Activated CD4-positive, alpha-beta T cell treated with anti-CD3 and anti-CD28 coated beads for 24 hours (primary cell): ENCODE measurements at regions not wholly inside any gene's neighbourhood (a gene's known extent, or its start where the extent isn't known, plus 50 kb on each side); places are given as distances from the start of the nearest gene placed in this dataset.
"Not testable (repeated sequence)": the region's sequence is repeated elsewhere in the genome, so short reads cannot be mapped to it uniquely, and the experiment has no call there.

Source experiments
- DNase-seq, 2 donors: peaks; one replicate each; pipeline ENCODE4 v3.0.0-alpha.2; 2020; ENCODE audit warnings: low read depth in 2 of 2

DNA sequence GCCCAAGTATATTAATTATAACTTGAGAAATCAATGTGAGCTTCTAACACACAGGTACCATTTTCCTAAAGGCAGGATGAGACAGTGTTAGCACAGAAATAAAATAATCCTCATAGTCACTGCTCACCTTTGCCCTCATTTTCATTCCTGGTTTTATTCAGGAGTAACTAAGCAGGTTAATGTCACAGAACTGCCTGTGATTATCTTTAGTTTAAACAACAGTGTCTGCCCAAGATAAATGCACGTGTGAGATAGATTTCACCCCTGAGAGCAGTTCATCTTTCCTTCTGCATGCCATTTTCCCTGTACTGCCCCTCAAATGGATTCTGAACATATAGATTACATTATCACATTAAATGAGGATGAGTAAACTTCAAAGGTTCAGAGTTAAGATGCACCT is 250.7 kb downstream of the RMST start:
- no peak for DNase-seq

DNA sequence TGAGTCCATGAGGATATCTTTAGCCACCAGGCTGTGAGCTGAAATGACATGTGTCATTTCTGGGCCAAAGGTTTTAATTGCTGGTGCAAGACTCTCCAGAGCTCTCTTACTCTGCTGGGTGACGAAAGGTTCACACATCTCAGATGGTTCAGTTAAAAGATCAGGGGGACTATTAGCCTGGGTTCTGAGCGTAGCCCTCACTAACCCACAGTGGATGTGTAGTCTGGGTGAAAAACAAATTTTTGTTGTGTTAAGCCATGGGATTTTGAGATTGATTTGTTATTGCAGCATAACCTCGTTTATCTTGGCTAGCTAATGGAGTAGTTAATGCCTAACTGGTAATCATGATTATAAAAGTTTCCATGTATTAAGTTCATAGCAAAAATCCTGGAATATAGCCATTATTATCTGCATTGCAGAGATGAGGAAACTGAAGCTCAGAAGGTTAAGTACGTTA is 251.5 kb downstream of the RMST start:
- DNase-seq = no peak

DNA sequence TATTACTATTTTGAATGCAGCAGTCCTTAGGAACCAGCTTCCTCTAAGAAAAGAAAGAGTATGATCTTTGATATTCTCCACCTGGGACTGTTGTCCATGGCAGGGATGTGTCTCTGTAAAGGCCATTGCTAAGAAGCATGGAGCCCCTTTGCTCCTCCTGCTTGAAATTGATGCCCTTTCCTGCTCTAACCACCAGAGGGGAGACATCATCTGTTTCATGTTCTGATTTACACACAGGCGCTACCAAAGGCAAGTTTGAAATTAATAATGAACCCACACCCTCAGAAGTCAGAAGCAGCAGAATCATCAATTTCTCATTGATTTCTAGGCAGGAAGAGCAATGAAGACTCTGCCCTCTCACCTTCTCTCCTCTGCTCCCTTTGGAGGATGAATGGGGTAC is 253.8 kb downstream of the RMST start:
- DNase-seq = no peak

DNA sequence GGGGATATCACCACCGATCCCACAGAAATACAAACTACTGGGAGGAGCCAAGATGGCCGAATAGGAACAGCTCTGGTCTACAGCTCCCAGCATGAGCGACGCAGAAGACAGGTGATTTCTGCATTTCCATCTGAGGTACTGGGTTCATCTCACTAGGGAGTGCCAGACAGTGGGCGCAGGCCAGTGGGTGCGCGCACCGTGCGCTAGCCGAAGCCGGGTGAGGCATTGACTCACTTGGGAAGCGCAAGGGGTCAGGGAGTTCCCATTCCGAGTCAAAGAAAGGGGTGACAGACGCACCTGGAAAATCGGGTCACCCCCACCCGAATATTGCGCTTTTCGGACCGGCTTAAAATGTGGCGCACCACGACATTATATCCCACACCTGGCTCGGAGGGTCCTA is 261.2 kb downstream of the RMST start:
- DNase-seq = not testable (repeated sequence)

DNA sequence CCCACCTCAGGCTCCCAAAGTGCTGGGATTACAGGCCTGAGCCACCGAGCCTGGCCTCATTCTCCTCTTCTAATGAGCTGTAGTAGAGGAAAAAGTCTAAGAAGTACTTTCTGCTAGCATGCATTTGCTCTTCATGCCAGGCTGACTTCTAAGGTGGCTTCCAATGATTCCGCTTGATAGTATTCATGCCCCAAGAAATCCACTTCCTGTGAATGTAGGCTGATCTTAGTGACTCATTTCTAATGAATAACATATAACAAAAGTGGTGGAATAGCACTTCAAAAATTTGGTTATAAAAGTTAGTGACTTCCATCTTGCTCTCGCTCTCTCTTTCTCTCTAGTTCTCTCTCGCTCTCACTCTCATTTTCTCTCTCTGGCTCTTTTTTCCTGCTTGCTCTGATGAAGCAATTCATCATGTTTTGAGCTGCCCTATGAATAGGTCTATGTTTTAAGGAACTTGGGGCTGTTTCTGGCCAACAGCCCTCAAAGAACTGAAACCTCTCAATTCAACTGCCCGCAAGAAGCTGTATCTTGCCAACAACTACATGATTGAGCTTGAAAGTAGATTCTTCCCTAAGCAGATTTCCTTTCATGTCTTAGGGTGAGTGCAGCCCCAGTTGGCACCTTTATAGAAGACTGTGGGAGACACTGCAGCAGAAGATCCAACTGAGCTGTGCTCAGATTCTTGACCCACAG is 282.9 kb downstream of the RMST start:
- no peak for DNase-seq

DNA sequence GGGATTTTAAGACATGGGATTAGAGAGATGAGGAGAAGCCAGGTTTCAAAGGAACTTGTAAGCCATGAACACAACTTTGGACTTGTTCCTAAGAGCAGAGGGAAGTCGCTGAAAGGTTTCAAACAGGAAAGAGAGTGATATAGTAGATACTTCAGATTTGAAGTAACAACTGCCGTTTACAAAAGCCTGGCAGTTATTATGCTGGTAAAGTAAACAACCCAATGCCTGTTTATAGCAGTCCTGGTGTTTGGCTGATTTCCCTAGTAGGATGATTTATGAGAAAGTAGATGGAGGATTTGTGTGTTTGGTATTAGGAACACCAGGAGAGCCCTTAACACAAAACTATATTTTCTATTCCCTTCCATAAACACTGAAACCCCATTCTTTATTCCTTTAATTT is 285.7 kb downstream of the RMST start:
- no peak for DNase-seq

DNA sequence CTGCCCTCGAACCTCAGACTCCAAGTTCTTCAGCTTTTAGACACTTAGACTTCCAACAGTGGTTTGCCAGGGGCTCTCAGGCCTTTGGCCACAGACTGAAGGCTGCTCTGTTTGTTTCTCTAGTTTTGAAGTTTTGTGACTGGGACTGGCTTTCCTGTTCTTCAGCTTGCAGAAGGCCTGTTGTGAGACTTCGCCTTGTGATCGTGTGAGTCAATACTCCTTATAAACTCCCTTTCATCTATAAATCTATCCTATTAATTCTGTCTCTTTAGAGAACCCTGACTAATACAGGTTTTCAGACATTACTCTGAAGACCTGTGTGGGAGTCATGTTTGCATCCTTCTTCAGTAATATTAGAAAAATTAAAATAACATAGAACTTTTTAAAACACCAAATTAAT is 289.1 kb downstream of the RMST start:
- no peak for DNase-seq

DNA sequence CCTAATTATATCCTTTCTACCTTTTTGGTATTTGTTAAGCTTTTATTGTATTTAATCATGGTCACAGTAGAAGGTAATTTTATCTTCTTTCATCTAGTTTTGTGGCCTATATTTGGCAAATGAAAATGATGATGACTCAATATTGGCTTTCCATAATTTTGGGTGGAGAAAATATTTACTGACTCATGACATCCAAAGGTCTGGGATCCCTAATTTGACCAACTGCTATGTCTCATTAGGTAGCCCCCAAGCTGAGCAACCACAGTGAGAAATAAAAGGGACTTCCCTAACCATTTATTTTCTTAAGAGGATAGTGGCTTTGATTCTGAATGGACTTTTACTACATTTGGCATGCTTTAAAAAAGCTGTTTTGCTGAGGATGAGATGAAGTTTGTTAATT is 289.5 kb downstream of the RMST start:
- no peak for DNase-seq

DNA sequence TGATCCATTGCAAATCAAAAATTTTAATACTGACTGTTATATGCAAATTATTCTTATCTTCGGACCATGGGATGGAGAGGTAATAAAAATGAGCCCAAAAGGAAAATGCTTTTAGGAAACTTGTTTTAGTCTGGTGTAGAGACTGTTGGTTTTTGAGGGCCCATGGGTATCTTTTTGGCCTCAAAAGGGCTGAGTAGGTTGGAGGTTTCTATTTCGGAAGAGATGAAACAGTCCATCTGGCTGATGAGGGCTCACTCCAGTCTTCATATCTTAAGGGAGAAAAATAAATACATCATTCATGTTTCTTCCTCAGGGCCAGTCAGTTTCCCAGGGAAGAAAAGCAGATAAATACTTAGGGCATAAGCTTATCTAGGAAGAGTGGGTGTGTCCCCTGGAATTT is 290.7 kb downstream of the RMST start:
- no peak for DNase-seq

DNA sequence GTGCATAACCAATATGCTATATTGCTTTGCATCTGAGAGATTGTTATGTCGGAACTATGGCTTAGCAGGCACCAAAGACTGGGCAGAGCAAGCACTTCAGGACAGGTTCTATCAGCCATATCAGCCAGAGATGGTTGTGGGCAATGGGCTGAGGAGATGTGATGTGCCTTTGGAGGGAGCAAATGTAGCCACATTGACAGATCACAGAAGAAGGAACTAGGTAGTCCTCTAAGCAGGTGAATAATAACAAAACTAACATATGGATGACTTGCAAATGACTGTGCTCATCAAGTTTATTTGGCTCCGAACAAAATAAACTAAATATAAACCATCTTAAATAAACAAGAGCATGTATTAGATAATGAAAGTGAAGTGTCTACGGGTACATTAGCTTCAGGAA is 291.7 kb downstream of the RMST start:
- no peak for DNase-seq

DNA sequence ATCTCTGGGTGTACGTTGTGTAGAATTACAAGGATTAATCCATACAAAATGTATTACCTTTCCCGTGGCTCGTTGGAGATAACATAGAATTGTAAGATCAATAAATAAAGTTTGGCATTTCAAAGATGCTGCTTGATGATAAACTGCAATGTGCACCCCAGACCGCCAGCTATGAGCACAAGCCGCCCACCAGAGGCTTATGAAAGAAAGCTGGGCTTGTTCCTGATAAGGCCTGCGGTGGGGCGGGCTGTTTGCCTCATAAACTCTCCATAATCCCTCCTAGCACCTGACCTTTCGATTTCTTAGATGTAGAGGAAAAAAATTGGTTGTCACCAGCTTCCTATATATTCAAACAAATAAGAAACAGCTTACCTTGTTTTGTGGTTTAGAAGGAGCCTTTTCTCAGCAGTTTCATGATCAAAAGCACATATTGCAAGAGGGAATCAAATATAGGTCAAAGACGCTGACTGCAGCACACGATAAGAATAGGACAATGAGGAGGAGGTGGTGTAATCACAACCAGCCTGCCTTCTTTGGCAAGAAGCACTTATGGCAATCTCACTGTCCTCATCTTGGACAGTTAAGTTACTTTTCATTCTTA is 293.6 kb downstream of the RMST start:
- DNase-seq = no peak

DNA sequence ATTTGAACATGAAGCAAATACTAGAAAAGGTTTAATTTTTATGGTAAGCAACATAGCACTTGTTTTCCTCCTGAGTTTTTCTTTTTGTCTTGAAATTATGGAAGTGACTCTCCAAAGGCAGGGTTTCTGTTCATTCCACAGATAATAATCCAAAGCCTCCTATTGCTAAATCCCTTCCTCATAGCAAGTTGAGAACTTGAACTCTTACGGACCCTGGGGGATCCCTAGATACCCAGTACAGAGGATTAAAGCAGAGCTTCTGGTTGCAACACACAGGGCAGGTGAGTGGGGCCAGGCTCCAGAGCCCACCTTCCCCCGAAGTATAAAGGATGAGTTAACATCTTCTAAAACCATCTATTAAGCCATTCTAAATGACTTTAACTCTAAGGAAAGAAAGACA is 294.1 kb downstream of the RMST start:
- no peak for DNase-seq

DNA sequence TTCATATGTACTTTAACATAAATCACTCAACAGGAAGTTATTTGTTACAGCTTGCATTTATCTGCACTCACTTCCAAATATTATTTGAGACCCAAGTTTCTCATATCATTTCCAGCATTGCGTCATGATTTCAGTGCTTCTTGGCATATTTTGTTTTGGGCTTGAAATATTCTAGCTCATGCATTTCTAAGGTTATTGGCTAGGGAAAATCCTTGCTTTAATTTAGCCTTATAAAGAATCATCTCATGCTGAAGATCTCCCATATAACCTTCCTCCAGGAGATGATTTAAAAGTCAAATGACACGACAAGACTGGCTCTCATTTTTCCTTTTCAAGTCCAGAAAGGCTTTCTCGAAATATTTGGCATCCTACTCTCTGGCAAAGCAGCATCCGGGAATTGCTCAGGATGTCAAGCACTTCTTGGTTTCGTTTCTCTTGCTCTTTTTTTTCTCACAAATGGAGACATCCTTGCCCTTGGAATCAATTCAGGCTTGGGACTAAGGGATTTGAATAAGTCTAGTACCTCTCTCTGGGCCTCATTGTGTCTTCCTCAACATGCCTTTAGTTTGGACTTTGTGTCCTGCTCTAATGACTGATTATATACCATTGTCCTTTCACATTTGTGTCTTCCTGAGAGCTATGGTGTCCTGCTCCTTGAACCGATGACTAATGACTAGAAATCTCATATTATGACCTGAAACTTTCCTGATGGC is 295.0 kb downstream of the RMST start:
- no peak for DNase-seq

DNA sequence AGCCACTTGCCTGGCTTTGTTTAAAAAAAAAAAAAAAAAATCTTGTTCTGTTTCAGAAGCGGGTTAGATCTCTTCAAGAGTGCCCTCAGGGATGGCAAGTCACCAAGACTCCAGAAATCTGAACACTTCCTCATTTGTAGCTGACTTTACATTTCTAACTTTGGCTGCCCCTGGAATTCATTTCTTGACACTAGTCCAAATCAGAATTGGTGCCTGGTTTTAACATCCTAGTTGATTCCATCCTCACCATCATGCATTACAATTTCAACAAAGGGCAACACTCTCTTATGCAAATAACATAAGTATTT is 295.5 kb downstream of the RMST start:
- no peak for DNase-seq

DNA sequence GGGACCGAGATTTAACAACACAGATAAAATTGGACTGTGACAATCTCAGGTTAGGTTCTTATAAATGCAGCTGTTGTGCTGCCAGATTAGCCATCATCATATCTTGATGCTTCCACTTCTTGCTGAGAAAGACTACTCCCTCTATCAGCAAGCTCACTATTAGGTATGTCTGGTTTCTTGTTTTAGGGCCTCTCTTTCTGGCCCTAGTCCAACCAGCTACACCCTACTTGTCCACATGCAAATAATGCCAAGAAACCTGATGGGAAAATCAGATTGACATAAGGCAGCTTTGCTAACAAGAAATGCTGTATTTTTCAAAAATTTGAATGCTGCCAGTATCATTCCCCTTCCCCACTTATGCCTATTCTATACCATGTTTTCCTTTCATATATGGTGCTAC is 296.0 kb downstream of the RMST start:
- no peak for DNase-seq

DNA sequence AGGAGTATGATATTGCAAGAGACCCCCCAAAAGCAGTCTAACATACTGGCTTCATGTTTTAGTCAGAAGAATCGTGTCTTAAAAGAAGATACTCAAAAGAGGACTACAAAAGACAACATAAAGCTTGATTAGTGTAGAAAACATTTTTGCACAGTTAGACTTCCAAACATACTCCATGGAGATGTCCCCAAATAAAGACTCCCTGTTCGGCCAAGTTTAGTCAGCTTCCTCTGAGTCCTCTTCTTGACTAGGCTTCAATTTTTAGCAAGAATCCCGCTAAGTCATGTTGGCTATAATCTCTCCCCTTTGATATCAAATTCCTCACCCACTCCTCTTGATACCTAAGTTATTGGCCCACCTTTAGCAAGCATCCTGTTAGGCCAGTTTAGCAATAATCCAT is 298.0 kb downstream of the RMST start:
- no peak for DNase-seq

DNA sequence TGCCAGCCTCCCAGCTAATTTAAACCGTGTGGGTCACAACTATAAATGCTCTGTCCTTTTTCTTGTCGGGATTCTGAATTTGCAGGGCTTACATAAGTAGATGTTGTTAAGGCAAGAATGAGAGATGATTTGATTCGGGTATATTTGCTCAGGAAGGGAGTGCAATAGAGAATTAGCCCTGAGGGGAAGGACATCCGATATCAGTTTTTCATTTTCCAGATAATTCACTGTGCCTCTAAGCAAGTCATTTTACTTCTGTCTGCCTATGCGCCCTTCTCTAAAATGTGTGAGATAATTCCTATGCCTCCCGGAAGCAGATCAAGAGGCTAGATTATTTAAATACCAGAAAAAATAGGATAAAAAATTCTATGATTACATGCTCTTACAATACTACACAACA is 300.5 kb downstream of the RMST start:
- no peak for DNase-seq

DNA sequence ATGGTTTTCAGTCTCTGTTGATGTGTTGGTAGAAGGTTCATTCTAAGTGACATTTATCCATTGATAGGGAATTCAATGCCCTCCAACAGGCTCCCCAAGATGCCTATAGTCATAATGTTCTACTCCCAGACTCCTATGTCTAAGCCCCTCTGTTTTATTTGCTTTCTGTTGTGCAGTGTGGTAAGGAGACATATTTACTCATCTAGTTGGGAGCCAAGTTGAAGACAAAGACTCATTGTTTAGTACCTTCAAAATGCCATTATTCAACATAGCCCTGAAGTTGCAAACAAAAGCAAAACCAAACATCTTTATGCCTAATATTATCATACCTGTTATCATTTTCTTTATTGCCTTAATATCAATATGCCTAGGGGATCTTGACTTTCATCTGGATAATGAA is 302.1 kb downstream of the RMST start:
- DNase-seq = no peak

DNA sequence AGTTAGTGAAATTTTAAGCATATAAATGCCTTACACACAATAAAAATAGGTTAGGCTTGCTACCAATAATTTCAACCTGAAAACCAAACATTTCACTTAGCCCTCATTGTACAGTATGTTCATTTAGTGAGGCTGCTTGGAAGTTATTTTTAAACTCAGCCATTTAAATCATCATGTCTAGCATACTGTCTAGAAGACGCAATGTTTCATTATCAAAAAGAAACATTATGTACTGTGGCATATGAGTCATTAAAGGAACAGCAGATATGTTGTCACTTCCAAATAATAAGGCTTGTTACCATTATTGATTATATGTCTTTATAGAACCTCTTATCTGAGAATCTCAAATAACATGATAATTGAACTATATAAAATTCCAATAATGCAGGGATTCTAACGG is 304.7 kb downstream of the RMST start:
- no peak for DNase-seq

DNA sequence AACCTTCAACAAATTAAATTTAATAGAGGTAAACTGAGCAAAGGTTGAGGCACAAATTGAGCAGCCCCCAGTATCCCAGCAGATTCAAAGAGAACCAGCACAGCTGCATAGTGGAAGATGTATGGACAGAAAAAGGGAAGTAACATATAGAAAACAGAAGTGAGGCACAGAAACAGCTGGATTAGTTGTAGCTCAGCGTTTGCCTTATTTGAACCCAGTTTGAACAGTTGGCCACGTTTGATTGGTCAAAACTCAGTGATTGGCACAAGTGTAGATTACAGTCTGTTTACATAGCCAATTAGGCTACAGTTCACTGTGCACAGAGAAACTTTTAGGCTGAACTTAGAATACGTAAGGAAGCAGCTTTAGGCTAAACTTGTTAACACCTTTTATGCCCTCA is 315.5 kb downstream of the RMST start:
- no peak for DNase-seq

DNA sequence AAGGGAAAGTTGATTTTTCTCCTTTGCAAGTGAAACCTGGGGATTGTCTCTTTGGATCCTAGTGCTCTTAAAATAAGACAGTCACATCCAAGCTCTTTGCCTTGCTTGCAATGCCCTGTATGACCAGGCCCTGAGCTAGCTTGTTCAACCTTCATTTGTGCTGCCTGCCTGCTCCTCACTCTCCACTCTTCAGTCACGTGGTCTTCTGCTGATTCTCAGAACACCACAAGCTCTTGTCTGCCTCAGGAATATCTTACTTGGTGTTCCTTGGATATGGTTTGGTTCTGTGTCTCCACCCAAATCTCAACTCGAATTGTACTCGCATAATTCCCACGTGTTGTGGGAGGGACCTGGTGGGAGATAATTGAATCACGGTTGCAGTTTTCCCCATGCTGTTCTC is 318.7 kb downstream of the RMST start:
- no peak for DNase-seq

DNA sequence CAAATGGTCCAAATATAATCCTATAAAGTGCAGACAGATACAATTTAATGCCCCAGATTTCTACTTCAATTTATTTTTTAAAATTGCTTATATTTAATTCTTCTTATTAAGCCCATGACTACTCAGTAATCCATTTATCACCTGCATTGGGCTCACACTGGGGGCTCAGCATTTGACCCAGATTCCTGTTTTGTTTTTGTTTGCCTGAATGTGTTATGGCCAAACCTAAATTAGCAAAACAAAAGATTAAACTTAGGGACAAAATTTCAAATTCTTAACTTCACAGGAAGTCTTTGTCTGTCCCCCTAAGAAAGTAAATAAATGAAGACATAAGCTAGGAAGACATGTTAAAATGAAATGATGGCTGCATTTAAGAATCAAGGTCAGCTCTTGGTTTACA is 322.3 kb downstream of the RMST start:
- DNase-seq = no peak

DNA sequence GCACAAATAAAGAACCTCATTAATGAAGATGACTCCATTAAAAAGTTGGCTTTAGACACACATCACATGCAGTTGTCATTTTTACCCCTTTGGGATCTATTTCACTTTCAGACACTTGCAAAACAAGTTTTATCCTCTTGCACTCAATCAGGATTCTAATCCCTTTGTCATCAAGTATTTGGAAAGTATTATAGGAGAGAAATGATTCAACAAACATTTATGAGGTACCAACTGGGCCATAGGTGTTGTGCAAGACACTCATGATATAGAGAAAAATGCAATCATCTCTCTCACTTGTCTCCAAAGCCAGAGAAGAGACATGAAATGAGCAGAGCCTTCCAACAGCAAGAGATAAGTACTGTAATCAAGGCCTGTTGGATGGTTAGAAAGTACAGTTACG is 327.7 kb downstream of the RMST start:
- DNase-seq = no peak

DNA sequence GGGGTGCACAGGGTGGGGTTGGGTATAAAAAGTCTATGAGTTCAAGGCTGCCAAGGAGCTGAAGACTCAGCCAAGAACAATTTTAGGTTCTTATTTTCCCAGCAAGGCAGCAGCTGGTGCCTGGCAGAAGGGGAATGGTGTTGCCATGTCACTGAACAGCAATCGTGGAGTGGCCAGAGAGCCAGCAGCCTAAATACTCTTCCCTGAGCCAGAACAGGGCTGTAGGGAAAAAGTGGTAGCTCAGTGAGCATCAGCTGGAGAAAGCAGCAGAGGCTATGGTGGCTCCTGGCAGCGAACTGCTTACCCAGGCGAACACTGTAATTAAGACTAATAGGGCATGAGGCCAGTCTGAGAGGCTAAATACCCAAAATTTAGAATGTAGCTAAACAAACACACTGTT is 334.9 kb downstream of the RMST start:
- DNase-seq = no peak
